ENCODE measurements at regions not wholly inside any gene's neighbourhood (a gene's known extent, or its start where the extent isn't known, plus 50 kb on each side); places are given as distances from the start of the nearest gene placed in this dataset.

- Histone ChIP-seq H3K79me2 (ENCODE audit: insufficient read depth, low read depth) (no peaks in the 10 kb centered on the region), H3K27me3 (ENCODE audit: insufficient read depth, low read depth) (no peaks in the 10 kb centered on the region), H4K20me1 (ENCODE audit: insufficient read depth) (no peaks in the 10 kb centered on the region), H2AFZ (ENCODE audit: low read depth) (no peak overlapping the region), H3K4me1 (ENCODE audit: low read depth, poor library complexity, severe bottlenecking) (no peaks in the 10 kb centered on the region), H3K4me3 (IDR thresholded peaks at IDR 0.05; ENCODE audit: insufficient read depth, low read depth, low read length) (no peak overlapping the region), H3K36me3 (ENCODE audit: insufficient read depth) (no peaks in the 10 kb centered on the region; the same call in 1 of the 2 replicates), H3K4me2 (no peak overlapping the region), H3K27ac (no peak overlapping the region), H3K9ac (no peak overlapping the region)
- no peak for TF ChIP-seq CTCF (conservative IDR thresholded peaks at IDR 0.05; ENCODE audit: low read depth, low read length)
Observed at GRCh38 chr5:17890501-17890900, 256.2 kb downstream of the TAF11L14 start.

- Histone ChIP-seq H3K36me3 (ENCODE audit: insufficient read depth) (no peaks in the 10 kb centered on the region; the same call in 1 of the 2 replicates), H3K79me2 (ENCODE audit: insufficient read depth, low read depth) (no peaks in the 10 kb centered on the region), H2AFZ (ENCODE audit: low read depth) (no peak overlapping the region), H3K27ac (no peak overlapping the region), H3K4me1 (ENCODE audit: low read depth, poor library complexity, severe bottlenecking) (no peaks in the 10 kb centered on the region), H3K4me2 (no peak overlapping the region), H3K9ac (no peak overlapping the region), H3K4me3 (IDR thresholded peaks at IDR 0.05; ENCODE audit: insufficient read depth, low read depth, low read length) (no peak overlapping the region), H4K20me1 (ENCODE audit: insufficient read depth) (no peaks in the 10 kb centered on the region), H3K27me3 (ENCODE audit: insufficient read depth, low read depth) (no peaks in the 10 kb centered on the region)
- no peak for TF ChIP-seq CTCF (conservative IDR thresholded peaks at IDR 0.05; ENCODE audit: low read depth, low read length)
Observed at GRCh38 chr5:17891881-17892280, 257.6 kb downstream of the TAF11L14 start.

- Histone ChIP-seq H4K20me1 (ENCODE audit: insufficient read depth) (no peaks in the 10 kb centered on the region), H2AFZ (ENCODE audit: low read depth) (no peak overlapping the region), H3K27ac (no peak overlapping the region), H3K27me3 (ENCODE audit: insufficient read depth, low read depth) (no peaks in the 10 kb centered on the region), H3K4me2 (no peak overlapping the region), H3K9ac (no peak overlapping the region), H3K4me3 (IDR thresholded peaks at IDR 0.05; ENCODE audit: insufficient read depth, low read depth, low read length) (no peak overlapping the region), H3K4me1 (ENCODE audit: low read depth, poor library complexity, severe bottlenecking) (no peaks in the 10 kb centered on the region), H3K36me3 (ENCODE audit: insufficient read depth) (no peaks in the 10 kb centered on the region; the same call in 1 of the 2 replicates), H3K79me2 (ENCODE audit: insufficient read depth, low read depth) (no peaks in the 10 kb centered on the region)
- TF ChIP-seq CTCF (conservative IDR thresholded peaks at IDR 0.05; ENCODE audit: low read depth, low read length), result no peak
Observed at GRCh38 chr5:17893026-17893635, 258.9 kb downstream of the TAF11L14 start.

GRCh38 chr5:17895288-17896033 lies 261.2 kb downstream of the TAF11L14 start:
- H3K27ac ChIP-seq, result no peak overlapping the region
- H3K27me3 ChIP-seq (ENCODE audit: insufficient read depth, low read depth), result no peaks in the 10 kb centered on the region
- H3K4me2 ChIP-seq, result no peak overlapping the region
- H4K20me1 ChIP-seq (ENCODE audit: insufficient read depth), result no peaks in the 10 kb centered on the region
- H3K79me2 ChIP-seq (ENCODE audit: insufficient read depth, low read depth), result no peaks in the 10 kb centered on the region
- no peak for TF ChIP-seq CTCF (conservative IDR thresholded peaks at IDR 0.05; ENCODE audit: low read depth, low read length)
- H3K4me3 ChIP-seq (IDR thresholded peaks at IDR 0.05; ENCODE audit: insufficient read depth, low read depth, low read length), result no peak overlapping the region
- H3K9ac ChIP-seq, result no peak overlapping the region
- H3K36me3 ChIP-seq (ENCODE audit: insufficient read depth), result no peaks in the 10 kb centered on the region
- H3K4me1 ChIP-seq (ENCODE audit: low read depth, poor library complexity, severe bottlenecking), result no peaks in the 10 kb centered on the region
- H2AFZ ChIP-seq (ENCODE audit: low read depth), result no peak overlapping the region
